Neural progenitor cell (in vitro differentiated cells): ENCODE measurements at regions not wholly inside any gene's neighbourhood (a gene's known extent, or its start where the extent isn't known, plus 50 kb on each side); places are given as distances from the start of the nearest gene placed in this dataset.

Experiments
- EZH2 ChIP-seq: fragments of 200-600 bp; sonication (generic); IDR thresholded peaks from 2 replicates; pipeline ENCODE4 v1.6.1; 2017; ENCODE audit warnings: antibody characterized with exemption, mild to moderate bottlenecking, moderate library complexity
- TF ChIP-seq, protein P1 (sequence below): fragments of 200-600 bp; sonication (generic); IDR thresholded peaks from 2 replicates; pipeline ENCODE4 v1.5.1; 2017; ENCODE audit warnings: antibody characterized with exemption, mild to moderate bottlenecking

DNA sequence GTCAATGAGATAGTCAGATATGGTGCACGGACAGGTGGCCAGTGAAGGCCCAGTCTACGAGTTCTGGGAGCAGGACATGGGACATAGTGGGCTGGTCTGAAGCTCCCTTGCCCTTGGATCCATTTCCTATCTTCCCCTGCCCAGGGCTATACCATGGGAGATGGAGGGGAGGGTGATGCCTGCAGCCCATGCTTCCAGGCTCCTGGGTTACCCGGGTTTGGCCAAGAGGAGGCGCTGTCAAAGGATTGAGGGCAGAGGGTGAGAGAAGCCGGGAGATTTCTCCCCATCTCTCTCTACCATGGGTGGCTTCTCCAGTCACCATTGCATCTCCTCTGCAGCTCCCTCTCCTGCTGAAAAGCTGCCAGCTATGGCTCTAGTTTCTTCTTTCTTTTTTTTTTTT is 52.8 kb upstream of the LHX5 start:
- TF ChIP-seq, protein P1, sequence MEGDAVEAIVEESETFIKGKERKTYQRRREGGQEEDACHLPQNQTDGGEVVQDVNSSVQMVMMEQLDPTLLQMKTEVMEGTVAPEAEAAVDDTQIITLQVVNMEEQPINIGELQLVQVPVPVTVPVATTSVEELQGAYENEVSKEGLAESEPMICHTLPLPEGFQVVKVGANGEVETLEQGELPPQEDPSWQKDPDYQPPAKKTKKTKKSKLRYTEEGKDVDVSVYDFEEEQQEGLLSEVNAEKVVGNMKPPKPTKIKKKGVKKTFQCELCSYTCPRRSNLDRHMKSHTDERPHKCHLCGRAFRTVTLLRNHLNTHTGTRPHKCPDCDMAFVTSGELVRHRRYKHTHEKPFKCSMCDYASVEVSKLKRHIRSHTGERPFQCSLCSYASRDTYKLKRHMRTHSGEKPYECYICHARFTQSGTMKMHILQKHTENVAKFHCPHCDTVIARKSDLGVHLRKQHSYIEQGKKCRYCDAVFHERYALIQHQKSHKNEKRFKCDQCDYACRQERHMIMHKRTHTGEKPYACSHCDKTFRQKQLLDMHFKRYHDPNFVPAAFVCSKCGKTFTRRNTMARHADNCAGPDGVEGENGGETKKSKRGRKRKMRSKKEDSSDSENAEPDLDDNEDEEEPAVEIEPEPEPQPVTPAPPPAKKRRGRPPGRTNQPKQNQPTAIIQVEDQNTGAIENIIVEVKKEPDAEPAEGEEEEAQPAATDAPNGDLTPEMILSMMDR = peak; percentile 21
- no peak for TF ChIP-seq EZH2
